Urinary bladder (tissue), 3 donors: ENCODE measurements at regions not wholly inside any gene's neighbourhood (a gene's known extent, or its start where the extent isn't known, plus 50 kb on each side); places are given as distances from the start of the nearest gene placed in this dataset.

Source experiments
- DNase-seq: peaks from one replicate; pipeline ENCODE4 v3.0.0-alpha.2; 2015; ENCODE audit errors: extremely low spot score
- H3K27ac ChIP-seq: one replicate; pipeline ENCODE4 v1.5.1; 2013; ENCODE audit warnings: low read depth, mild to moderate bottlenecking, moderate library complexity
- H3K36me3 ChIP-seq: one replicate; pipeline ENCODE4 v1.6.1; 2013; ENCODE audit warnings: mild to moderate bottlenecking, moderate library complexity; ENCODE audit not compliant: insufficient read depth
- H3K4me1 ChIP-seq: one replicate; pipeline ENCODE4 v1.6.1; 2013; ENCODE audit warnings: mild to moderate bottlenecking, moderate library complexity; ENCODE audit not compliant: insufficient read depth
- H3K4me3 ChIP-seq: one replicate; pipeline ENCODE4 v1.5.1; 2013; ENCODE audit warnings: low read depth, low read length
- WGBS: extraction: QIAGEN DNeasy Blood & Tissue Kit; methylation state at CpG from one replicate; pipeline ENCODE4 v1.1.7; 2013; 5-methylcytosine and 5-hydroxymethylcytosine counted together
- donor health status: healthy with polysubstance abuse.
- donor health status: healthy.

DNA sequence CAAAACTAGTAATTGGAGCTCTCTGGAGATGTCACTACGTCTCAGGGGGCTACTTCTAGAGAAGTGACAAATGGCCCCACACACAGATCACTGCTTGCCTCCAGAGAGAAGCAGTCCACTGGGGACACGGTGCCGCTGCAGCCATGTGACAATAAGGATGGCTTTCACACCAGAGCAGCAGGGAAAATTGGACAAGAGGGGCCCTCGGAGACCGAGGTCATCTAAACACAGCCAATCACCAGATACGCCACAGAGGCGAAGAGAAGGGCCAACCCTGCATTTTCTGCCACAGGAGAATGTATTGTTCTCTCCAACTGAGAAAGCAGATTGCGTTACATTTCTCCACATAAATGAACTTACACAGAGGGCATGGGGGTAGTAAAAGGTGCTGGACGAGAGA, 51.2 kb upstream of the TIAM1 start:
- no peaks in the 10 kb centered on the region for H3K36me3 ChIP-seq
- no peak for DNase-seq
- 91% methylated on average over 9 of the region's 9 CpGs for WGBS

DNA sequence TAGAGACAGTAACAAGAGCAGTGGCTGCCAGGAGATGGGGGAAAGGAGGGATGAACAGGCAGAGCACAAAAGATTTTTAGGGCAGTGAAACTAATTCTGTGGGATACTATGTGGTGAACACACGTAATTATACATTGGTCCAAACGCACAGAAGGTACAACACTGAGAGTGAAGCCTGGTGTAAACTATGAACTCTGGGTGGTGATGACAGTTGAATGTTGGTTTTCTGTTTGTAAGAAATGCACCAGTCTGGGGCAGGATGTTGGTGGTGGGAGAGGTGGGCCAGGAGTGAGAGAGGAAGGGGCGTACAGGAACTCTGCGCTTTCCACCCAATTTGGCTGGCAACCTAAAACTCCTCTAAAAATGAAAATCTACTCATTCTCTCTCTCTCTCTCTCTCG, 50.2 kb upstream of the TIAM1 start:
- no peak for DNase-seq
- no peak overlapping the region for H3K4me3 ChIP-seq
- no peaks in the 10 kb centered on the region for H3K36me3 ChIP-seq
- no peak overlapping the region for H3K27ac ChIP-seq
- 83% methylated on average over 5 of the region's 5 CpGs for WGBS
- no peaks in the 10 kb centered on the region for H3K4me1 ChIP-seq

More for the DNA sequence above, 51.2 kb upstream of the TIAM1 start:
- Histone ChIP-seq H3K4me1 (no peaks in the 10 kb centered on the region), H3K4me3 (no peak overlapping the region), H3K27ac (no peak overlapping the region)
